SK-N-SH (cell line): ENCODE measurements at regions not wholly inside any gene's neighbourhood (a gene's known extent, or its start where the extent isn't known, plus 50 kb on each side); places are given as distances from the start of the nearest gene placed in this dataset.

ENCODE experiments used
- CTCF ChIA-PET: fragments of 300-600, 350-600 bp; formaldehyde crosslinking; extraction: SDS; loops from one replicate; lab custom pipeline; 2021; lab: Yijun Ruan, JAX
- POLR2A ChIA-PET: fragments of 350-600 bp; sonication (Branson Sonifier 250); formaldehyde crosslinking; extraction: SDS; loops from one replicate; lab custom pipeline; 2020; ENCODE audit warnings: antibody characterized with exemption, inconsistent platforms; lab: Yijun Ruan, JAX
- DNase-seq: peaks from one replicate; pipeline ENCODE4 v3.0.0; 2012
- H2AFZ ChIP-seq: fragments of 200-600 bp; sonication (generic); 2 replicates; pipeline ENCODE4 v1.8.1; 2016; ENCODE audit warnings: antibody characterized with exemption, mild to moderate bottlenecking, low read depth
- H3F3A ChIP-seq: fragments of 200-600 bp; sonication (generic); replicated peaks from 2 replicates; pipeline ENCODE3; 2016; ENCODE audit warnings: antibody characterized with exemption, mild to moderate bottlenecking; ENCODE audit not compliant: insufficient read depth
- H3K27ac ChIP-seq, 2 experiments: fragments of 200-500 bp in 1 of 2; fragments of 200-600 bp in 1 of 2; sonication (Bioruptor generic) in 1 of 2; sonication (generic), shearing (Covaris generic) in 1 of 2; 2 replicates each; pipeline versions ENCODE4 v1.5.1 to v1.6.1; 2014 to 2016; ENCODE audit warnings: low read depth in 2 of 2, inconsistent platforms in 1 of 2, low read length in 1 of 2, mild to moderate bottlenecking in 1 of 2, mixed read lengths in 1 of 2
- H3K27me3 ChIP-seq: fragments of 200-600 bp; sonication (generic), shearing (Covaris generic); 2 replicates; pipeline ENCODE4 v1.6.1; 2016; ENCODE audit warnings: mixed run types; ENCODE audit not compliant: insufficient read depth
- H3K36me3 ChIP-seq, 2 experiments: fragments of 200-500 bp in 1 of 2; fragments of 200-600 bp in 1 of 2; sonication (Bioruptor generic) in 1 of 2; sonication (generic) in 1 of 2; replicated peaks in 1 of 2; 2 replicates each; pipeline versions ENCODE3 to v1.5.1; 2014 to 2016; ENCODE audit warnings: low read length in 1 of 2, mild to moderate bottlenecking in 1 of 2; ENCODE audit not compliant: insufficient read depth in 2 of 2, control insufficient read depth in 1 of 2
- H3K4me1 ChIP-seq, 2 experiments: fragments of 200-500 bp in 1 of 2; fragments of 200-600 bp in 1 of 2; sonication (Bioruptor generic) in 1 of 2; sonication (generic), shearing (Covaris generic) in 1 of 2; 2 replicates each; pipeline versions ENCODE4 v1.5.1 to v1.6.1; 2014 to 2016; ENCODE audit warnings: low read depth in 1 of 2, low read length in 1 of 2, mixed run types in 1 of 2; ENCODE audit not compliant: insufficient read depth in 2 of 2, control insufficient read depth in 1 of 2
- H3K4me2 ChIP-seq: fragments of 200-600 bp; sonication (generic), shearing (Covaris generic); 2 replicates; pipeline ENCODE4 v1.6.1; 2017; ENCODE audit warnings: mixed run types
- H3K4me3 ChIP-seq, 2 experiments: fragments of 200-500 bp in 1 of 2; fragments of 200-600 bp in 1 of 2; sonication (Bioruptor generic) in 1 of 2; sonication (generic), shearing (Covaris generic) in 1 of 2; 2 replicates each; pipeline versions ENCODE4 v1.5.1 to v1.8.1; 2014 to 2016; ENCODE audit warnings: low read depth in 2 of 2, inconsistent platforms in 1 of 2, low read length in 1 of 2, mild to moderate bottlenecking in 1 of 2, mixed read lengths in 1 of 2, moderate library complexity in 1 of 2
- H3K79me2 ChIP-seq: fragments of 200-600 bp; sonication (generic); 2 replicates; pipeline ENCODE4 v1.8.1; 2017; ENCODE audit warnings: mild to moderate bottlenecking; ENCODE audit not compliant: insufficient read depth
- H3K9ac ChIP-seq: fragments of 200-600 bp; sonication (generic); 2 replicates; pipeline ENCODE4 v1.6.1; 2017; ENCODE audit warnings: mixed run types
- H3K9me2 ChIP-seq: fragments of 200-600 bp; sonication (generic); 2 replicates; pipeline ENCODE4 v1.6.1; 2017; ENCODE audit warnings: mixed run types
- H3K9me3 ChIP-seq: fragments of 200-600 bp; sonication (generic); 2 replicates; pipeline ENCODE4 v1.6.1; 2017; ENCODE audit warnings: mixed run types, mild to moderate bottlenecking, moderate library complexity
- H4K20me1 ChIP-seq: fragments of 200-600 bp; sonication (generic); 2 replicates; pipeline ENCODE4 v1.6.1; 2017; ENCODE audit warnings: mild to moderate bottlenecking, mixed run types; ENCODE audit not compliant: insufficient read depth
- CTCF ChIP-seq: fragments of 200-600 bp; sonication (generic); IDR thresholded peaks from 2 replicates; pipeline ENCODE4 v1.6.1; 2017; ENCODE audit warnings: antibody characterized with exemption, mild to moderate bottlenecking, moderate library complexity
- EP300 ChIP-seq, 2 experiments: IDR thresholded peaks; 2 replicates each; pipeline versions ENCODE4 v1.4.0 to v1.6.1; 2012; ENCODE audit warnings: borderline replicate concordance in 1 of 2, low read depth in 1 of 2, low read length in 1 of 2
- EZH2phosphoT487 ChIP-seq: fragments of 200-600 bp; sonication (generic); IDR thresholded peaks from 2 replicates; pipeline ENCODE4 v1.6.1; 2017; ENCODE audit warnings: low read depth, mixed run types, mild to moderate bottlenecking, antibody characterized with exemption, moderate library complexity, borderline replicate concordance
- FOSL2 ChIP-seq: IDR thresholded peaks from 2 replicates; pipeline ENCODE4 v1.4.0; 2012; ENCODE audit warnings: low read depth, mild to moderate bottlenecking, moderate library complexity, borderline replicate concordance
- FOXM1 ChIP-seq: IDR thresholded peaks from 2 replicates; pipeline ENCODE4 v1.4.0; 2012; ENCODE audit warnings: low read depth, mild to moderate bottlenecking
- GABPA ChIP-seq: IDR thresholded peaks from 2 replicates; pipeline ENCODE4 v1.4.0; 2012; ENCODE audit warnings: low read depth, mild to moderate bottlenecking
- JUND ChIP-seq: IDR thresholded peaks from 2 replicates; pipeline ENCODE4 v1.4.0; 2012
- NFIC ChIP-seq: IDR thresholded peaks from 2 replicates; pipeline ENCODE4 v1.4.0; 2012; ENCODE audit warnings: borderline replicate concordance
- NRF1 ChIP-seq: IDR thresholded peaks from 2 replicates; pipeline ENCODE4 v1.6.1; 2012; ENCODE audit warnings: low read depth, mild to moderate bottlenecking, low read length
- RCOR1 ChIP-seq: fragments of 150-350 bp; IDR thresholded peaks from 2 replicates; pipeline ENCODE4 v1.6.1; 2017; ENCODE audit warnings: antibody characterized with exemption, low read length
- RXRA ChIP-seq: IDR thresholded peaks from 2 replicates; pipeline ENCODE4 v1.4.0; 2012; ENCODE audit warnings: low read depth, mild to moderate bottlenecking, borderline replicate concordance
- SIN3A ChIP-seq: IDR thresholded peaks from 2 replicates; pipeline ENCODE4 v1.6.1; 2012; ENCODE audit warnings: low read depth, mild to moderate bottlenecking, low read length, moderate library complexity, borderline replicate concordance
- SMC3 ChIP-seq: IDR thresholded peaks from 2 replicates; pipeline ENCODE4 v1.6.1; 2012; ENCODE audit warnings: low read depth, low read length, improper control_type of control experiment
- TAF1 ChIP-seq: IDR thresholded peaks from 2 replicates; pipeline ENCODE4 v1.6.1; 2012; ENCODE audit warnings: low read depth, mild to moderate bottlenecking, low read length, moderate library complexity, borderline replicate concordance
- TEAD4 ChIP-seq: IDR thresholded peaks from 2 replicates; pipeline ENCODE4 v1.4.0; 2012; ENCODE audit warnings: mild to moderate bottlenecking, borderline replicate concordance; ENCODE audit not compliant: insufficient read depth
- USF1 ChIP-seq: IDR thresholded peaks from 2 replicates; pipeline ENCODE4 v1.4.0; 2012; ENCODE audit warnings: low read depth, borderline replicate concordance
- YY1 ChIP-seq: IDR thresholded peaks from 2 replicates; pipeline ENCODE4 v1.4.0; 2012; ENCODE audit warnings: low read depth, mild to moderate bottlenecking
- WGBS: methylation state at CpG from one replicate; pipeline ENCODE4 v1.1.6; 2017; ENCODE audit warnings: low lambda C conversion rate; 5-methylcytosine and 5-hydroxymethylcytosine counted together
- TF ChIP-seq, protein P1 (sequence below): fragments of 150-350 bp; IDR thresholded peaks from 2 replicates; pipeline ENCODE4 v1.6.1; 2016; ENCODE audit warnings: mild to moderate bottlenecking, low read depth, low read length

DNA sequence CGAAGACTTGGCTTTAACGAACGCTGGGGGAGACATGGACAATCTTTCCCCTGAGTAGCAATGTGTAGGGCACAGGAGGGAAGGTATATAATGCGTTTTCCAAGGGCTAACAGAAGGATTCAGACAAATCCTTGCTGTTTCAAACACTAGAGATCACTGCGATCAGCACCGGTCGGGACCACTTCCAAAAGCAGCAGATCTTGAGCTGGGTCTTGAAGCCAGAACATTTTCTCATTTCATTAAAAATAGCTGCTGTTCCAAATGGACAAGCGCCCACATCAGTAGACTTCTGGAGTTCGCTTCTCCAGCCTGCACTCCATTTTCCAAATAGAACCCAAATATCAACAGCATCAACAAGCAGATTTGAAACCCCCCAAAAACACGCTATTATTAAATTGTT, 65.1 kb upstream of the MAPRE2 start:
- WGBS, result 91% methylated on average over 10 of the region's 10 CpGs
- TF ChIP-seq GABPA, result no peak
- TF ChIP-seq RCOR1, result no peak
- TF ChIP-seq EZH2phosphoT487, result no peak
- no peak for TF ChIP-seq EP300 (IDR thresholded peaks at IDR 0.05; ENCODE audit: borderline replicate concordance in 1 of 2, low read depth in 1 of 2, low read length in 1 of 2)
- no peak for TF ChIP-seq FOXM1
- no peak for TF ChIP-seq TAF1
- no peak for TF ChIP-seq YY1
- TF ChIP-seq, protein P1, sequence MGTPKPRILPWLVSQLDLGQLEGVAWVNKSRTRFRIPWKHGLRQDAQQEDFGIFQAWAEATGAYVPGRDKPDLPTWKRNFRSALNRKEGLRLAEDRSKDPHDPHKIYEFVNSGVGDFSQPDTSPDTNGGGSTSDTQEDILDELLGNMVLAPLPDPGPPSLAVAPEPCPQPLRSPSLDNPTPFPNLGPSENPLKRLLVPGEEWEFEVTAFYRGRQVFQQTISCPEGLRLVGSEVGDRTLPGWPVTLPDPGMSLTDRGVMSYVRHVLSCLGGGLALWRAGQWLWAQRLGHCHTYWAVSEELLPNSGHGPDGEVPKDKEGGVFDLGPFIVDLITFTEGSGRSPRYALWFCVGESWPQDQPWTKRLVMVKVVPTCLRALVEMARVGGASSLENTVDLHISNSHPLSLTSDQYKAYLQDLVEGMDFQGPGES, result no peak
- no peak for TF ChIP-seq RXRA
- TF ChIP-seq TEAD4, result no peak
- no peak for TF ChIP-seq FOSL2
- no peak for TF ChIP-seq CTCF
- no peak for TF ChIP-seq NRF1
- no peak for TF ChIP-seq SIN3A
- TF ChIP-seq JUND, result no peak
- no peak for TF ChIP-seq NFIC
- H3K9me3 ChIP-seq, result no peaks in the 10 kb centered on the region
- CTCF ChIA-PET, result no interaction called here
- peak overlapping the region; percentile 74 to 78; a peak in 3 of 4 replicates for H3K4me3 ChIP-seq
- no peaks in the 10 kb centered on the region for H4K20me1 ChIP-seq
- no peak overlapping the region for H3K4me2 ChIP-seq
- POLR2A ChIA-PET, result no interaction called here
- H3K4me1 ChIP-seq, result peaks cover 0 to 18% of the 10 kb centered on the region in 2 experiments; a peak in 2 of 4 replicates
- H3K27me3 ChIP-seq, result peaks cover 23% of the 10 kb centered on the region
- no peak for DNase-seq
- H3K9me2 ChIP-seq, result no peaks in the 10 kb centered on the region
- H2AFZ ChIP-seq, result no peak overlapping the region
- no peaks in the 10 kb centered on the region for H3K36me3 ChIP-seq
- H3F3A ChIP-seq, result peaks cover 10% of the 10 kb centered on the region
- H3K79me2 ChIP-seq, result no peaks in the 10 kb centered on the region
- no peak overlapping the region for H3K27ac ChIP-seq
- H3K9ac ChIP-seq, result no peak overlapping the region

- no peaks in the 10 kb centered on the region for H4K20me1 ChIP-seq
- WGBS, result 8% methylated on average over 10 of the region's 19 CpGs
- no peaks in the 10 kb centered on the region for H3K36me3 ChIP-seq
- peak overlapping the region; percentile 74 to 78 for H3K4me3 ChIP-seq
- H3K27me3 ChIP-seq, result peaks cover 23% of the 10 kb centered on the region
- peaks cover 10% of the 10 kb centered on the region for H3F3A ChIP-seq
- no peaks in the 10 kb centered on the region for H3K9me3 ChIP-seq
- H3K27ac ChIP-seq, result no peak overlapping the region
- no peaks in the 10 kb centered on the region for H3K79me2 ChIP-seq
- ChIA-PET POLR2A (no interaction called here), CTCF (no interaction called here)
- peak overlapping the region; percentile 84 for H3K4me2 ChIP-seq
- peak overlapping the region; percentile 76 for H2AFZ ChIP-seq
- no peak for DNase-seq
- H3K9me2 ChIP-seq, result no peaks in the 10 kb centered on the region
- TF ChIP-seq FOSL2, result no peak
- no peak for TF ChIP-seq JUND
- TF ChIP-seq EZH2phosphoT487, result no peak
- no peak for TF ChIP-seq EP300 (IDR thresholded peaks at IDR 0.05; ENCODE audit: borderline replicate concordance in 1 of 2, low read depth in 1 of 2, low read length in 1 of 2)
- no peak for TF ChIP-seq NFIC
- TF ChIP-seq YY1, result no peak
- TF ChIP-seq USF1, result no peak
- TF ChIP-seq SMC3, result no peak
- H3K9ac ChIP-seq, result no peak overlapping the region
- peaks cover 0 to 18% of the 10 kb centered on the region in 2 experiments; a peak in 2 of 4 replicates for H3K4me1 ChIP-seq
These were observed 64.7 kb upstream of the MAPRE2 start for GRCh38 chr18:34976534-34976898.
